Upper lobe of left lung (tissue), 6 donors: ENCODE measurements at regions not wholly inside any gene's neighbourhood (a gene's known extent, or its start where the extent isn't known, plus 50 kb on each side); places are given as distances from the start of the nearest gene placed in this dataset.

Source experiments
- ATAC-seq, 2 donors: fragments of 200-7000 bp; cut with Tn5 transposase; one replicate each; pipeline ENCODE4 v1.9.1; 2022; ENCODE audit warnings: mild to moderate bottlenecking in 2 of 2, moderate library complexity in 2 of 2; ENCODE audit not compliant: low FRiP score in 2 of 2
- DNase-seq, 2 donors: peaks; one replicate each; pipeline ENCODE4 v3.0.0-alpha.2; 2019 to 2020
- H3K27ac ChIP-seq, 4 donors: fragments of 200-600 bp; sonication (generic); one replicate each; pipeline ENCODE4 v1.5.1; 2016 to 2019
- H3K27me3 ChIP-seq, 4 donors: fragments of 200-600 bp; sonication (generic); one replicate each; pipeline ENCODE4 v1.5.1; 2017 to 2019
- H3K36me3 ChIP-seq, 4 donors: fragments of 200-600 bp; sonication (generic); one replicate each; pipeline ENCODE4 v1.5.1; 2016 to 2019
- H3K4me1 ChIP-seq, 4 donors: fragments of 200-600 bp; sonication (generic); one replicate each; pipeline ENCODE4 v1.5.1; 2018 to 2019
- H3K4me3 ChIP-seq, 4 donors: fragments of 200-600 bp; sonication (generic); one replicate each; pipeline ENCODE4 v1.5.1; 2017 to 2019; ENCODE audit warnings: mild to moderate bottlenecking in 2 of 4, moderate library complexity in 1 of 4
- H3K9me3 ChIP-seq, 4 donors: fragments of 200-600 bp; sonication (generic); one replicate each; pipeline ENCODE4 v1.5.1; 2018 to 2019
- EP300 ChIP-seq, 4 donors: sonication (generic); formaldehyde crosslinking; IDR thresholded peaks; one replicate each; pipeline ENCODE4 v1.5.1; 2017; ENCODE audit warnings: antibody characterized with exemption in 4 of 4, control low read depth in 2 of 4
- POLR2A ChIP-seq, 4 donors: fragments of 450-650 bp; IDR thresholded peaks; one replicate each; pipeline ENCODE4 v1.5.1; 2016 to 2017; ENCODE audit warnings: antibody characterized with exemption in 4 of 4, mild to moderate bottlenecking in 2 of 4
- POLR2AphosphoS5 ChIP-seq, 2 donors: sonication (generic); formaldehyde crosslinking; IDR thresholded peaks; one replicate each; pipeline ENCODE4 v1.5.1; 2017; ENCODE audit warnings: antibody characterized with exemption in 2 of 2
- WGBS, 2 donors: methylation state at CpG; one replicate each; pipeline ENCODE4 v1.1.5; 2017 to 2018; 5-methylcytosine and 5-hydroxymethylcytosine counted together
- TF ChIP-seq, protein P1 (sequence below), 6 experiments: fragments of 450-650 bp in 4 of 6; fragments of 200-600 bp in 2 of 6; sonication (generic) in 2 of 6; IDR thresholded peaks; one replicate each; pipeline ENCODE4 v1.5.1; 2016 to 2019; ENCODE audit warnings: antibody characterized with exemption in 6 of 6
- donor health status: DM: no; HTN: no; CAD: no; lungs with moderate emphysema.
- donor health status: DM: no; HTN: yes; CAD: no; lungs with severe emphysema.

GRCh38 chr2:150339282-150339681, 148.2 kb downstream of the RND3 start:
- no peak overlapping the region for H3K4me3 ChIP-seq
- H3K36me3 ChIP-seq, result no peaks in the 10 kb centered on the region
- TF ChIP-seq POLR2A (IDR thresholded peaks at IDR 0.05), result no peak
- TF ChIP-seq POLR2AphosphoS5 (IDR thresholded peaks at IDR 0.05), result no peak
- no peak for TF ChIP-seq EP300 (IDR thresholded peaks at IDR 0.05)
- TF ChIP-seq, protein P1, sequence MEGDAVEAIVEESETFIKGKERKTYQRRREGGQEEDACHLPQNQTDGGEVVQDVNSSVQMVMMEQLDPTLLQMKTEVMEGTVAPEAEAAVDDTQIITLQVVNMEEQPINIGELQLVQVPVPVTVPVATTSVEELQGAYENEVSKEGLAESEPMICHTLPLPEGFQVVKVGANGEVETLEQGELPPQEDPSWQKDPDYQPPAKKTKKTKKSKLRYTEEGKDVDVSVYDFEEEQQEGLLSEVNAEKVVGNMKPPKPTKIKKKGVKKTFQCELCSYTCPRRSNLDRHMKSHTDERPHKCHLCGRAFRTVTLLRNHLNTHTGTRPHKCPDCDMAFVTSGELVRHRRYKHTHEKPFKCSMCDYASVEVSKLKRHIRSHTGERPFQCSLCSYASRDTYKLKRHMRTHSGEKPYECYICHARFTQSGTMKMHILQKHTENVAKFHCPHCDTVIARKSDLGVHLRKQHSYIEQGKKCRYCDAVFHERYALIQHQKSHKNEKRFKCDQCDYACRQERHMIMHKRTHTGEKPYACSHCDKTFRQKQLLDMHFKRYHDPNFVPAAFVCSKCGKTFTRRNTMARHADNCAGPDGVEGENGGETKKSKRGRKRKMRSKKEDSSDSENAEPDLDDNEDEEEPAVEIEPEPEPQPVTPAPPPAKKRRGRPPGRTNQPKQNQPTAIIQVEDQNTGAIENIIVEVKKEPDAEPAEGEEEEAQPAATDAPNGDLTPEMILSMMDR (IDR thresholded peaks at IDR 0.05), result no peak
- no peaks in the 10 kb centered on the region for H3K27me3 ChIP-seq
- ATAC-seq (no peak), DNase-seq (no peak)
- no peaks in the 10 kb centered on the region for H3K4me1 ChIP-seq
- H3K9me3 ChIP-seq, result no peaks in the 10 kb centered on the region
- WGBS, 2 donors, result 80 to 91% methylated on average over 1 of the region's 1 CpG
- no peak overlapping the region for H3K27ac ChIP-seq

DNA sequence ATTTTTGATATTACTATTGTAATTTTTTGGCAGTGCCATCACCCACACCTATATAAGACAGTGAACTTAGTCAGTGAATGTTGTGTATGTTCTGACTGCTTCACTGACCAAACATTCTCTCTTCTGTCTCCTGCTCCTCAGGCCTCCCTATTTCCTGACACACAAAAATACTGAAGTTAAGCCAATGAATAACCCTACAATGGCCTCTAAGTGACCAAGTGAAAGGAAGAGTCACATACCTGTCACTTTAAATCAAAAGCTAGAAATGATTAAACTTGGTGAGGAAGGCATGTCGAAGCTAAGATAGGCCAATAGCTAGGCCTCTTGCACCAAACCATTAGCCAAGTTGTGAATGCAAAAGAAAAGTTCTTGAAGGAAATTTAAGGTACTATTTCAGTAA, 151.9 kb downstream of the RND3 start:
- DNase-seq, result no peak
- 87 to 88% methylated on average over 1 of the region's 1 CpG for WGBS, 2 donors
- TF ChIP-seq POLR2A (IDR thresholded peaks at IDR 0.05) (no peak), POLR2AphosphoS5 (IDR thresholded peaks at IDR 0.05) (no peak), EP300 (IDR thresholded peaks at IDR 0.05) (no peak)
- TF ChIP-seq, protein P1 (IDR thresholded peaks at IDR 0.05), result no peak
- ATAC-seq, result no peak
- Histone ChIP-seq H3K4me3 (no peak overlapping the region), H3K27me3 (no peaks in the 10 kb centered on the region), H3K4me1 (no peaks in the 10 kb centered on the region), H3K27ac (no peak overlapping the region), H3K9me3 (no peaks in the 10 kb centered on the region), H3K36me3 (no peaks in the 10 kb centered on the region)

GRCh38 chr2:150332383-150332782, 155.1 kb downstream of the RND3 start:
- no peak overlapping the region for H3K4me3 ChIP-seq
- DNase-seq (no peak), ATAC-seq (no peak)
- H3K9me3 ChIP-seq, result no peaks in the 10 kb centered on the region
- no peak overlapping the region for H3K27ac ChIP-seq
- H3K4me1 ChIP-seq, result no peaks in the 10 kb centered on the region
- no peak for TF ChIP-seq POLR2AphosphoS5 (IDR thresholded peaks at IDR 0.05)
- TF ChIP-seq, protein P1 (IDR thresholded peaks at IDR 0.05), result no peak
- no peaks in the 10 kb centered on the region for H3K27me3 ChIP-seq
- H3K36me3 ChIP-seq, result no peaks in the 10 kb centered on the region
- 92 to 93% methylated on average over 2 of the region's 2 CpGs for WGBS, 2 donors

DNA sequence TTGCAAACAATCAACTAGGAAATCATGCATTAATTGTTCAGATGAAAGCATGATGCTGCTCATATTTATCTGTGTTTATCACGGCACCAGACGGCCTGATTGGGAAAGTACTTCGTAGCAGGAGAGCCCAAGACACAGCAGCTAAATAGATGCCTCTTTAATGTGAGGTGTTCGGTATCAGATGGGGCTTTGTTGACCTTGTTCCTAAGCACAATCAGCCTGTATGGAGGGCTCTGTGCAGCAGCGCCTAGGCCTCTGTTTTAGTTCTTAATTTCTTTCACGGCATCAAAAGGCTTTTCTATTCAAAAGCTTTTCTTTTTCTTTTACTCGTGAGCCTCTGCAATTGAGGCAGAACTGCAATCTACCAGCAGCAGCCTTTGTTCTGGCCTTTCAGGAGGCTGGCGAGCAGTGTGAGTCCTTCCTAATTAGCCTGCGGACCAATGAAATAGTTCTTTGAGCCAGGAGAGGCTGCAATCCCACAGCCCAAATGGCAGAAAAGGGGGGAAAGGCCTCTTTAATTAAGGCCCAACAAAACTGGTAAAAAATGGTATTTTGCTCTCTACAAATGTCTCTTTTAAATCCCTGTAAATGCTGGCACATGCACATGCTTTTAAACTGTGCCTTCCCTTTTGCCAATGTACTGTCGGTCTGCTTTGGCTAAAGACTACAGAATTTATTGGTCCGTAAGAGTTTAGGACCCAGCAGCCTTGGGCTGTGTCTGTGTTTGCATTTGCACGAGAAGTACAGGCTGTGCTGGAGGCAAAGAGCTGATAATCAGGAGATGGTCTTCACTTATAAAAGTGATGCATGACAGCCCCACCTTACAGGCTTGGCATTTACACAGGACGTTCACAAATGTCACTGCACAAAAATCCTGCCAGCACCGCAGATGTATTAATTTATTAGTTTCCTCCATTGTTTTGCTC, 159.6 kb downstream of the RND3 start:
- no peak overlapping the region for H3K27ac ChIP-seq
- no peaks in the 10 kb centered on the region for H3K27me3 ChIP-seq
- no peaks in the 10 kb centered on the region for H3K9me3 ChIP-seq
- no peak for DNase-seq
- no peak overlapping the region for H3K4me3 ChIP-seq
- 78 to 83% methylated on average over 14 of the region's 14 CpGs for WGBS, 2 donors
- TF ChIP-seq, protein P1 (IDR thresholded peaks at IDR 0.05), result no peak
- no peak for TF ChIP-seq POLR2AphosphoS5 (IDR thresholded peaks at IDR 0.05)
- no peak for TF ChIP-seq EP300 (IDR thresholded peaks at IDR 0.05)
- no peak for TF ChIP-seq POLR2A (IDR thresholded peaks at IDR 0.05)
- H3K36me3 ChIP-seq, result no peaks in the 10 kb centered on the region
- no peak for ATAC-seq
- no peaks in the 10 kb centered on the region for H3K4me1 ChIP-seq
